HPDE6-E6E7 (cell line): ENCODE measurements at regions not wholly inside any gene's neighbourhood (a gene's known extent, or its start where the extent isn't known, plus 50 kb on each side); places are given as distances from the start of the nearest gene placed in this dataset.
A peak's percentile ranks its signal among the peaks of the same experiment; 100 is the strongest.
"Not testable (repeated sequence)": the region's sequence is repeated elsewhere in the genome, so short reads cannot be mapped to it uniquely, and the experiment has no call there.

Source experiments
- DNase-seq: peaks from one replicate; pipeline ENCODE4 v3.0.0; 2011; ENCODE audit warnings: missing footprints; ENCODE audit errors: extremely low spot score

- DNase-seq: no peak
Observed at GRCh38 chr10:65342245-65342644, 1583.6 kb upstream of the LRRTM3 start.

GRCh38 chr10:65346466-65346865, 1579.4 kb upstream of the LRRTM3 start:
- DNase-seq: no peak

GRCh38 chr10:65348637-65349036, 1577.2 kb upstream of the LRRTM3 start:
- DNase-seq: no peak

- DNase-seq: no peak
Observed at GRCh38 chr10:65350611-65351010, 1575.2 kb upstream of the LRRTM3 start.

- DNase-seq: no peak
Observed at GRCh38 chr10:65355141-65355680, 1570.6 kb upstream of the LRRTM3 start.

- peak; percentile 19 for DNase-seq
Observed at GRCh38 chr10:65358565-65358964, 1567.3 kb upstream of the LRRTM3 start.

- no peak for DNase-seq
Observed at GRCh38 chr10:65360497-65360896, 1565.3 kb upstream of the LRRTM3 start.

- no peak for DNase-seq
Observed at GRCh38 chr10:65365878-65366277, 1560.0 kb upstream of the LRRTM3 start.

- DNase-seq: no peak
Observed at GRCh38 chr10:65367706-65368105, 1558.1 kb upstream of the LRRTM3 start.

- DNase-seq: no peak
Observed at GRCh38 chr10:65375528-65375927, 1550.3 kb upstream of the LRRTM3 start.

- no peak for DNase-seq
Observed at GRCh38 chr10:65377687-65378086, 1548.1 kb upstream of the LRRTM3 start.

- DNase-seq: peak; percentile 9
Observed at GRCh38 chr10:65394502-65395297, 1531.1 kb upstream of the LRRTM3 start.

- DNase-seq: no peak
Observed at GRCh38 chr10:65395631-65396030, 1530.2 kb upstream of the LRRTM3 start.

GRCh38 chr10:65396997-65397396, 1528.8 kb upstream of the LRRTM3 start:
- no peak for DNase-seq

GRCh38 chr10:65408401-65408800, 1517.4 kb upstream of the LRRTM3 start:
- DNase-seq: no peak

GRCh38 chr10:65413001-65413400, 1512.8 kb upstream of the LRRTM3 start:
- no peak for DNase-seq

GRCh38 chr10:65415318-65415717, 1510.5 kb upstream of the LRRTM3 start:
- DNase-seq: no peak

GRCh38 chr10:65416094-65416493, 1509.7 kb upstream of the LRRTM3 start:
- DNase-seq: no peak

GRCh38 chr10:65419629-65420028, 1506.2 kb upstream of the LRRTM3 start:
- DNase-seq: no peak

- DNase-seq: no peak
Observed at GRCh38 chr10:65423043-65423442, 1502.8 kb upstream of the LRRTM3 start.

- DNase-seq: not testable (repeated sequence)
Observed at GRCh38 chr10:65429381-65429780, 1496.5 kb upstream of the LRRTM3 start.

GRCh38 chr10:65430979-65431378, 1494.9 kb upstream of the LRRTM3 start:
- DNase-seq: no peak

- no peak for DNase-seq
Observed at GRCh38 chr10:65470986-65471385, 1454.8 kb upstream of the LRRTM3 start.

GRCh38 chr10:65482848-65483247, 1443.0 kb upstream of the LRRTM3 start:
- no peak for DNase-seq
